WTC11 (cell line): ENCODE measurements at regions not wholly inside any gene's neighbourhood (a gene's known extent, or its start where the extent isn't known, plus 50 kb on each side); places are given as distances from the start of the nearest gene placed in this dataset.

ENCODE experiments used
- CTCF ChIP-seq: fragments of 200-600 bp; IDR thresholded peaks from 2 replicates; pipeline ENCODE4 v1.8.0; 2022; ENCODE audit warnings: antibody characterized with exemption
- NR3C1 ChIP-seq: sonication (generic); formaldehyde crosslinking; conservative IDR thresholded peaks from 2 replicates; pipeline ENCODE4 v1.8.1; 2023; ENCODE audit warnings: low read depth, mild to moderate bottlenecking, missing genetic modification reagents
- ZNF121 ChIP-seq: sonication (generic); formaldehyde crosslinking; IDR thresholded peaks from 2 replicates; pipeline ENCODE4 v1.8.0; 2023; ENCODE audit warnings: missing genetic modification reagents

GRCh38 chr4:154107337-154107736, 318.5 kb upstream of the SFRP2 start:
- TF ChIP-seq ZNF121 (CRISPR knock-in tag) (no peak), NR3C1 (no peak), CTCF (no peak)
